ENCODE measurements at regions not wholly inside any gene's neighbourhood (a gene's known extent, or its start where the extent isn't known, plus 50 kb on each side); places are given as distances from the start of the nearest gene placed in this dataset.

DNA sequence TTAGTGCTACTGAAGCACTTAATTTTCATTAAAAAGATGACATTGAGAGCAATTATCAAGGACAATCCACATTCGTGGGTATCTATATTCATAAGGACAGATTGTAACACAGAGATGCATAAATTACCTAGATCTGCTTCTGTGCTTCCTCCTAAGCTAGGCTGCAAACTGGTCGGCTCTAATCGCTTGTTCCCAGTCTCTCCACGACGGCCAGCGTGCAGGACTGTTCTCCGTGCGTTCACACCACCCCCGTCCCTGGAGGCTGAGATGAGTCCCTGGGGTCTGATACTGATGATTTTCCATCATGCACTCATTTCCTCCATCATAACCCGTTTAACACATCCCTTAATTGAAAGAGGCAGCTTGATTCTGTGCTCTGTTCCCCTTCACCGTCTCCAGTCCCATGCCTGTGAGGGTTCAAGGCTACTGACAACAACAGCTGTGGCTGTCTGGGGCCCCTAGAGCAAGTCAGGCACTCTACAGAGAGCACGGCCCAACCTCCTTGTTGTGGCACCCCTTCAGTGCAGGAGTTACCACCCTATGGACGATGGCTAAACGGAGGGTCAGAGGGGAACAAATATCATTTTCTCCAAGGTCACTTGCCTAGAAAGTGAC, 469.6 kb downstream of the NPHP4 start:
- TF ChIP-seq POLR2AphosphoS5 (IDR thresholded peaks at IDR 0.05) (no peak), POLR2A (IDR thresholded peaks at IDR 0.05) (no peak)
- TF ChIP-seq, protein P1, sequence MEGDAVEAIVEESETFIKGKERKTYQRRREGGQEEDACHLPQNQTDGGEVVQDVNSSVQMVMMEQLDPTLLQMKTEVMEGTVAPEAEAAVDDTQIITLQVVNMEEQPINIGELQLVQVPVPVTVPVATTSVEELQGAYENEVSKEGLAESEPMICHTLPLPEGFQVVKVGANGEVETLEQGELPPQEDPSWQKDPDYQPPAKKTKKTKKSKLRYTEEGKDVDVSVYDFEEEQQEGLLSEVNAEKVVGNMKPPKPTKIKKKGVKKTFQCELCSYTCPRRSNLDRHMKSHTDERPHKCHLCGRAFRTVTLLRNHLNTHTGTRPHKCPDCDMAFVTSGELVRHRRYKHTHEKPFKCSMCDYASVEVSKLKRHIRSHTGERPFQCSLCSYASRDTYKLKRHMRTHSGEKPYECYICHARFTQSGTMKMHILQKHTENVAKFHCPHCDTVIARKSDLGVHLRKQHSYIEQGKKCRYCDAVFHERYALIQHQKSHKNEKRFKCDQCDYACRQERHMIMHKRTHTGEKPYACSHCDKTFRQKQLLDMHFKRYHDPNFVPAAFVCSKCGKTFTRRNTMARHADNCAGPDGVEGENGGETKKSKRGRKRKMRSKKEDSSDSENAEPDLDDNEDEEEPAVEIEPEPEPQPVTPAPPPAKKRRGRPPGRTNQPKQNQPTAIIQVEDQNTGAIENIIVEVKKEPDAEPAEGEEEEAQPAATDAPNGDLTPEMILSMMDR (IDR thresholded peaks at IDR 0.05), result no peak

Measured in prostate gland (tissue), 2 donors.